ENCODE measurements at regions not wholly inside any gene's neighbourhood (a gene's known extent, or its start where the extent isn't known, plus 50 kb on each side); places are given as distances from the start of the nearest gene placed in this dataset.

- H3K36me3 Mint-ChIP-seq (ENCODE audit: low read depth): no peaks in the 10 kb centered on the region
- POLR2A ChIA-PET: no interaction called here
- intact Hi-C loops (cut with DNase I, micrococcal nuclease): no loop called here
Observed at GRCh38 chr2:145802133-145802532, 1282.2 kb upstream of the ZEB2 start.

GRCh38 chr2:145801210-145801609, 1281.3 kb upstream of the ZEB2 start:
- H3K4me3 ChIP-seq (ENCODE audit: low read length): no peak overlapping the region

More at GRCh38 chr2:145802133-145802532, 1282.2 kb upstream of the ZEB2 start:
- H3K27ac Mint-ChIP-seq: no peak overlapping the region
- no peaks in the 10 kb centered on the region for H3K4me1 Mint-ChIP-seq (ENCODE audit: low read depth)
- Histone ChIP-seq H3K9me3 (ENCODE audit: control insufficient read depth in 1 of 2, insufficient read depth in 1 of 2, low read length in 2 of 2) (no peaks in the 10 kb centered on the region), H3K4me3 (ENCODE audit: low read length) (no peak overlapping the region), H3K36me3 (ENCODE audit: insufficient read depth, low read length) (no peaks in the 10 kb centered on the region), H3K27me3 (ENCODE audit: control insufficient read depth in 1 of 2, insufficient read depth in 2 of 2, low read length in 2 of 2) (no peaks in the 10 kb centered on the region), H3K27ac (ENCODE audit: low read depth in 1 of 2, low read length in 2 of 2) (no peak overlapping the region), H3K4me1 (ENCODE audit: insufficient read depth, low read length) (no peaks in the 10 kb centered on the region)
- CTCF ChIA-PET: no interaction called here
- H3K4me3 Mint-ChIP-seq: no peak overlapping the region
- H3K27me3 Mint-ChIP-seq: no peaks in the 10 kb centered on the region
- DNase-seq (no peak), ATAC-seq (ENCODE audit: poor library complexity) (no peak)
- peaks cover 3% of the 10 kb centered on the region for H3K9me3 Mint-ChIP-seq
- no peak for TF ChIP-seq CTCF (IDR thresholded peaks at IDR 0.05)

GRCh38 chr2:145800151-145801091, 1280.5 kb upstream of the ZEB2 start:
- ATAC-seq (ENCODE audit: poor library complexity): no peak
- TF ChIP-seq CTCF (IDR thresholded peaks at IDR 0.05): no peak

More at GRCh38 chr2:145801210-145801609, 1281.3 kb upstream of the ZEB2 start:
- no peaks in the 10 kb centered on the region for H3K4me1 Mint-ChIP-seq (ENCODE audit: low read depth)
- H3K27me3 Mint-ChIP-seq: no peaks in the 10 kb centered on the region
- POLR2A ChIA-PET: no interaction called here
- no peak overlapping the region for H3K27ac Mint-ChIP-seq
- peaks cover 3% of the 10 kb centered on the region for H3K9me3 Mint-ChIP-seq
- no peaks in the 10 kb centered on the region for H3K36me3 ChIP-seq (ENCODE audit: insufficient read depth, low read length)
- ATAC-seq (ENCODE audit: poor library complexity) (no peak), DNase-seq (no peak)
- intact Hi-C loops (cut with DNase I, micrococcal nuclease): no loop called here
- TF ChIP-seq CTCF (IDR thresholded peaks at IDR 0.05): no peak
- H3K4me3 Mint-ChIP-seq: no peak overlapping the region
- H3K27me3 ChIP-seq (ENCODE audit: control insufficient read depth in 1 of 2, insufficient read depth in 2 of 2, low read length in 2 of 2): no peaks in the 10 kb centered on the region
- H3K4me1 ChIP-seq (ENCODE audit: insufficient read depth, low read length): no peaks in the 10 kb centered on the region
- CTCF ChIA-PET: no interaction called here
- H3K9me3 ChIP-seq (ENCODE audit: control insufficient read depth in 1 of 2, insufficient read depth in 1 of 2, low read length in 2 of 2): no peaks in the 10 kb centered on the region
- H3K36me3 Mint-ChIP-seq (ENCODE audit: low read depth): no peaks in the 10 kb centered on the region
- no peak overlapping the region for H3K27ac ChIP-seq (ENCODE audit: low read depth in 1 of 2, low read length in 2 of 2)

More at GRCh38 chr2:145800151-145801091, 1280.5 kb upstream of the ZEB2 start:
- no peak for DNase-seq
- H3K27me3 Mint-ChIP-seq: no peaks in the 10 kb centered on the region
- Histone ChIP-seq H3K9me3 (ENCODE audit: control insufficient read depth in 1 of 2, insufficient read depth in 1 of 2, low read length in 2 of 2) (no peaks in the 10 kb centered on the region), H3K27me3 (ENCODE audit: control insufficient read depth in 1 of 2, insufficient read depth in 2 of 2, low read length in 2 of 2) (no peaks in the 10 kb centered on the region), H3K4me1 (ENCODE audit: insufficient read depth, low read length) (no peaks in the 10 kb centered on the region), H3K27ac (ENCODE audit: low read depth in 1 of 2, low read length in 2 of 2) (no peak overlapping the region), H3K36me3 (ENCODE audit: insufficient read depth, low read length) (no peaks in the 10 kb centered on the region), H3K4me3 (ENCODE audit: low read length) (no peak overlapping the region)
- H3K4me1 Mint-ChIP-seq (ENCODE audit: low read depth): no peaks in the 10 kb centered on the region
- H3K4me3 Mint-ChIP-seq: no peak overlapping the region
- POLR2A ChIA-PET: no interaction called here
- intact Hi-C loops (cut with DNase I, micrococcal nuclease): no loop called here
- H3K27ac Mint-ChIP-seq: no peak overlapping the region
- no peaks in the 10 kb centered on the region for H3K36me3 Mint-ChIP-seq (ENCODE audit: low read depth)
- CTCF ChIA-PET: no interaction called here
- H3K9me3 Mint-ChIP-seq: peaks cover 3% of the 10 kb centered on the region
